ENCODE measurements at regions not wholly inside any gene's neighbourhood (a gene's known extent, or its start where the extent isn't known, plus 50 kb on each side); places are given as distances from the start of the nearest gene placed in this dataset.

- H2AK5ac ChIP-seq (ENCODE audit: insufficient read length, low read length) = no peak overlapping the region
- H2AFZ ChIP-seq (ENCODE audit: low read length) = no peak overlapping the region
- H4K5ac ChIP-seq (ENCODE audit: insufficient read length, low read depth, low read length) = no peak overlapping the region
- no peak overlapping the region for H2BK120ac ChIP-seq (ENCODE audit: low read depth, low read length, poor library complexity, severe bottlenecking)
- no peaks in the 10 kb centered on the region for H3K4me1 ChIP-seq (ENCODE audit: insufficient read depth, low read length)
- no peak overlapping the region for H2BK15ac ChIP-seq (ENCODE audit: low read depth, low read length)
- no peak overlapping the region for H3K4me2 ChIP-seq (ENCODE audit: insufficient read depth, insufficient read length, low read length)
- H3K79me2 ChIP-seq (ENCODE audit: insufficient read depth, low read length) = no peaks in the 10 kb centered on the region
- no peak overlapping the region for H3T11ph ChIP-seq (ENCODE audit: low read length)
- peaks cover 2% of the 10 kb centered on the region for H3K23me2 ChIP-seq (ENCODE audit: insufficient read length, low read depth, low read length, poor library complexity, severe bottlenecking)
- no peak overlapping the region for H2BK12ac ChIP-seq (ENCODE audit: insufficient read length, low read depth, low read length)
- Mint-ChIP-seq H3K27ac (no peak overlapping the region), H3K36me3 (ENCODE audit: insufficient read depth in 1 of 3, low read depth in 3 of 3) (peaks cover 19 to 29% (median 22%) of the 10 kb centered on the region in 3 experiments), H3K9me3 (peaks cover 94 to 97% of the 10 kb centered on the region in 2 experiments), H3K27me3 (ENCODE audit: low read depth) (peaks cover 4% of the 10 kb centered on the region), H3K4me3 (no peak overlapping the region), H3K4me1 (no peaks in the 10 kb centered on the region)
- no peak overlapping the region for H3K14ac ChIP-seq (ENCODE audit: insufficient read depth, low read length)
- no peak overlapping the region for H3K23ac ChIP-seq (ENCODE audit: insufficient read length, low read depth, low read length)
- no peak for TF ChIP-seq CTCF (conservative IDR thresholded peaks at IDR 0.05)
- H3K9me3 ChIP-seq (ENCODE audit: control insufficient read depth, low read depth, low read length) = peaks cover 93% of the 10 kb centered on the region
- H4K20me1 ChIP-seq (ENCODE audit: control insufficient read depth, insufficient read depth, insufficient read length) = no peaks in the 10 kb centered on the region
- WGBS (ENCODE audit: extremely low coverage, insufficient read length, low lambda C conversion rate) = no CpG with 5 or more reads among the region's 6 CpGs
- no peak overlapping the region for H2BK20ac ChIP-seq (ENCODE audit: low read depth, low read length, poor library complexity, severe bottlenecking)
- H3K4ac ChIP-seq (ENCODE audit: low read depth, low read length) = no peak overlapping the region
- H3K9ac ChIP-seq (ENCODE audit: extremely low read depth, insufficient read length, low read length) = no peak overlapping the region
- H4K91ac ChIP-seq (ENCODE audit: insufficient read length, low read depth, low read length) = no peak overlapping the region
- no peak overlapping the region for H3K56ac ChIP-seq (ENCODE audit: insufficient read length, low read depth, low read length)
- H2BK5ac ChIP-seq (ENCODE audit: insufficient read length, low read length) = no peak overlapping the region
- no peak for DNase-seq
- no peaks in the 10 kb centered on the region for H3K79me1 ChIP-seq (ENCODE audit: insufficient read depth, low read depth, low read length, poor library complexity, severe bottlenecking)
- H3K27me3 ChIP-seq (ENCODE audit: insufficient read depth, low read length) = no peaks in the 10 kb centered on the region
- no peak overlapping the region for H4K8ac ChIP-seq (replicated peaks; ENCODE audit: insufficient read length, low read depth, low read length)
- H3K18ac ChIP-seq (ENCODE audit: insufficient read length, low read depth, low read length) = no peak overlapping the region
- H3K27ac ChIP-seq (ENCODE audit: insufficient read length, low read depth, low read length) = no peak overlapping the region
Measured at GRCh38 chr13:18959996-18960395, 221.6 kb downstream of the TUBA3C start.
